ENCODE measurements at regions not wholly inside any gene's neighbourhood (a gene's known extent, or its start where the extent isn't known, plus 50 kb on each side); places are given as distances from the start of the nearest gene placed in this dataset.
A peak's percentile ranks its signal among the peaks of the same experiment; 100 is the strongest.

GRCh38 chr2:18413676-18414396 lies 146.6 kb downstream of the RDH14 start:
- no peak for TF ChIP-seq CTCF (IDR thresholded peaks at IDR 0.05; ENCODE audit: extremely low read depth in 1 of 2, insufficient read depth in 1 of 2, low read depth in 1 of 2, low read length in 2 of 2)
- no peak for TF ChIP-seq EZH2 (IDR thresholded peaks at IDR 0.05; ENCODE audit: borderline replicate concordance, low read depth, low read length, severe bottlenecking)
- no peak for TF ChIP-seq MAX (IDR thresholded peaks at IDR 0.05; ENCODE audit: insufficient read depth, insufficient read length)
- TF ChIP-seq POLR2A (IDR thresholded peaks at IDR 0.05; ENCODE audit: low read depth, low read length): no peak
- TF ChIP-seq POLR2AphosphoS5 (IDR thresholded peaks at IDR 0.05; ENCODE audit: insufficient read depth, low read depth, low read length): peak; percentile 37
- peak; percentile 39 for TF ChIP-seq GATA2 (IDR thresholded peaks at IDR 0.05; ENCODE audit: insufficient read depth, insufficient read length, low read depth, low read length)
- peak; percentile 95 for TF ChIP-seq FOS (IDR thresholded peaks at IDR 0.05; ENCODE audit: borderline replicate concordance, insufficient read depth, low read length)

Data from endothelial cell of umbilical vein (primary cell).